Brain microvascular endothelial cell (primary cell): ENCODE measurements at regions not wholly inside any gene's neighbourhood (a gene's known extent, or its start where the extent isn't known, plus 50 kb on each side); places are given as distances from the start of the nearest gene placed in this dataset.

Experiments
- DNase-seq: peaks from one replicate; pipeline ENCODE4 v3.0.0-alpha.2; 2020
- H3K27ac ChIP-seq: fragments of 250-450 bp; sonication (Bioruptor Pico); 2 replicates; pipeline ENCODE4 v1.5.1; 2020; ENCODE audit warnings: mild to moderate bottlenecking, moderate library complexity
- H3K27me3 ChIP-seq: fragments of 250-450 bp; sonication (Bioruptor Pico); replicated peaks from 2 replicates; pipeline ENCODE4 v1.5.1; 2020; ENCODE audit warnings: mild to moderate bottlenecking
- H3K36me3 ChIP-seq: fragments of 250-450 bp; sonication (Bioruptor Pico); replicated peaks from 2 replicates; pipeline ENCODE4 v1.5.1; 2020; ENCODE audit warnings: mild to moderate bottlenecking
- H3K4me3 ChIP-seq: 2 replicates; pipeline ENCODE4 v1.5.1; 2011; ENCODE audit warnings: low read depth, mild to moderate bottlenecking, control low read depth, low read length, moderate library complexity
- in situ Hi-C: cut with HindIII; loops from 2 replicates; pipeline ENCODE4 v1.10.0; 2017; ENCODE audit warnings: low sequenced_read_pairs, low pct_ligation_motif_present
- TF ChIP-seq, protein P1 (sequence below): IDR thresholded peaks from 2 replicates; pipeline ENCODE4 v1.5.1; 2011; ENCODE audit warnings: low read depth, mild to moderate bottlenecking, moderate library complexity, low read length, control low read depth, inconsistent platforms; ENCODE audit errors: missing control alignments

DNA sequence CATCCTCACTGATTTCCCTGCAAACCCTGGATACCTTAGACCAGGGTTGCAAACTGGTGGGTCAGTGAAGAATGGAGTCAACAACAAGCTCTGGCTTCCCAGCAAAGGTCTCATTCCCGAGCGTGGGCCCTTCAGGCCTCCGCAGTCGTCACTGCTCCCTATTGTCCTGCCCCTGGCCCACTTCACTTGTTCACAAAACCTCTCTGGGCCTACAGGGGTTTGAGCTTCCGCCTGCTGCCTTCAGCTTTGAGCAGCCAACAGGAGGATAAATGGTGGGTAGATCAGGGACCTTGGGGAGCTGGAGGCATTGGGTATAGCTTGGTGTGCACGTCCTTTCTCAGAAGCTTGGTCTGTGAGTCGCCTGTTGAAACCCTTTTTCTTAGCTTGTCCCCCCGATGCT lies 148.8 kb downstream of the KATNIP start:
- TF ChIP-seq, protein P1, sequence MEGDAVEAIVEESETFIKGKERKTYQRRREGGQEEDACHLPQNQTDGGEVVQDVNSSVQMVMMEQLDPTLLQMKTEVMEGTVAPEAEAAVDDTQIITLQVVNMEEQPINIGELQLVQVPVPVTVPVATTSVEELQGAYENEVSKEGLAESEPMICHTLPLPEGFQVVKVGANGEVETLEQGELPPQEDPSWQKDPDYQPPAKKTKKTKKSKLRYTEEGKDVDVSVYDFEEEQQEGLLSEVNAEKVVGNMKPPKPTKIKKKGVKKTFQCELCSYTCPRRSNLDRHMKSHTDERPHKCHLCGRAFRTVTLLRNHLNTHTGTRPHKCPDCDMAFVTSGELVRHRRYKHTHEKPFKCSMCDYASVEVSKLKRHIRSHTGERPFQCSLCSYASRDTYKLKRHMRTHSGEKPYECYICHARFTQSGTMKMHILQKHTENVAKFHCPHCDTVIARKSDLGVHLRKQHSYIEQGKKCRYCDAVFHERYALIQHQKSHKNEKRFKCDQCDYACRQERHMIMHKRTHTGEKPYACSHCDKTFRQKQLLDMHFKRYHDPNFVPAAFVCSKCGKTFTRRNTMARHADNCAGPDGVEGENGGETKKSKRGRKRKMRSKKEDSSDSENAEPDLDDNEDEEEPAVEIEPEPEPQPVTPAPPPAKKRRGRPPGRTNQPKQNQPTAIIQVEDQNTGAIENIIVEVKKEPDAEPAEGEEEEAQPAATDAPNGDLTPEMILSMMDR: no peak
- no peak overlapping the region for H3K27ac ChIP-seq
- in situ Hi-C loops: no loop called here

DNA sequence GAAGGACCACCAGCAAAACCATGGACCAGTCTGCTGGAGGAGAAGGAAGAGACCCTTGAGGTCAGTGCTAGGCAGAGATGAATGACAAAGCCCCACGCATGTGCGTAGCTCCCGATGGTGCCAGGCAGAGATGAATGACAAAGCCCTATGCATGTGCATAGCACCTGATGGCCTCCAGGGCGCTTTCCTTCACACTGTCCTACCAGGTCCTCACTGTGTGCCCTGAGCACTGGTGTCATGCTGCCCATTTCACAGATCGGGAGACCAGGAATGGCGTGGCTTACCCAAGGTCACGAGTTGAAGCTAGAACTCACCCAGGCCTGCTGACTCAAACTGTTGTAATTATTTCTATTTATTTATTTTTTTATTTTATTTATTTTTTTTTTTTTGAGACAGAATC lies 149.6 kb downstream of the KATNIP start:
- no peak for DNase-seq
- TF ChIP-seq, protein P1: peak; percentile 15
- in situ Hi-C loops: no loop called here

More for the DNA sequence above, 148.8 kb downstream of the KATNIP start:
- no peak overlapping the region for H3K4me3 ChIP-seq
- H3K27me3 ChIP-seq: no peaks in the 10 kb centered on the region
- peaks cover 2% of the 10 kb centered on the region for H3K36me3 ChIP-seq
- DNase-seq: no peak

DNA sequence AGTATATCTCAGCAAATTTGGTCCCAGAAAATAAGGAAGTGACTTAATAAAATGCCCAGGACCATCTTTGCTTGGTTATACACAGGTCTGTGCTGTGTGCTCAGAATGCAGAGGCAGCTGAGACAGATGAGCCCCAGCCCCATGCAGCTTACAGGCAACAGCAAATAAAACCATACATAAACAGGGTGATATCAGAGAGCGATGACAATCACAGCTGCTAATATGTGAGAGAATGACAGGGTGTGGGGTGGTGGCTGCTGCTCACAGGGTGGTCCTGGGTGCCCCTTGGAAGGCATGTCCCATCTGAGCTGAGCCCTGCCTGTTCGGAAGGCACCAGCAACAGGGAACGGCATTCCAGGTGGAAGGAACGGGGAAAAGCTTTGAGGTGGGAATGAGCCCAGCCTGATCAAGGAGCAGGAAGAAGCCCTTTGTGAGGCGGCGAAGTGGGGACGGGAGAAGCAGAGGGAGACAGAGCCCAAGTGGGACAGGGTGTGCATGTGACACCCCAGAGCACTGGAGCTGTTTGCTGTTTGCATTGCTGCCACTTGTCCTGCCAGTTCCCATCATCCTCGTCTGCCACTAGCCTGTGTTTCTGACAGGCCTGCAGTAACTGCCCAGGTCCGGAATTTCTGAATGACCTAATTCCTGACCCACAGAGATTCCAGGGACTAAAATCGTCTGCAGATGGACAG lies 150.5 kb downstream of the KATNIP start:
- DNase-seq: no peak
- H3K27ac ChIP-seq: no peak overlapping the region
- H3K4me3 ChIP-seq: no peak overlapping the region
- TF ChIP-seq, protein P1: no peak
- in situ Hi-C loops: no loop called here
- peaks cover 2% of the 10 kb centered on the region for H3K36me3 ChIP-seq
- H3K27me3 ChIP-seq: no peaks in the 10 kb centered on the region

More for the DNA sequence above, 149.6 kb downstream of the KATNIP start:
- Histone ChIP-seq H3K4me3 (no peak overlapping the region), H3K27ac (no peak overlapping the region), H3K27me3 (no peaks in the 10 kb centered on the region), H3K36me3 (peaks cover 2% of the 10 kb centered on the region)

DNA sequence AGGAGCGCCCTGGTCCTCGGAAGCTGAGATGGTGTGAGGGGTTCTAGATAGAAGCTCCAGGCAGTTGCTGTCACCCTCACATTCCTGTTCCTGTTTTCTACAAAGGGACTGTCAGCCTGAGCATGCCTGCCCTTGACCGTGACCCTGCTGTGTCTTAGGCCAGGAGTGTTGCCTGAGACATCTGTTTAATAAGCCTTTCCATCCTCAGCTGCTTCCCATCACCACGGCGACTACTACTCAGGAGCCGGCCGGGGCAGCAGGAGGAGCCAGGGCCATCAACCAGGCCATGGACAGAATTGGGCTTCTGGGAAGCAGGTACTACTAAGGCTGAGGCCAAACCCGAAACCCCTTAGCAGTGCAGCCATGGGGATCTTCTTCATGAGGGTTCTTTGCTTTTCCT lies 151.4 kb downstream of the KATNIP start:
- TF ChIP-seq, protein P1: no peak
- H3K36me3 ChIP-seq: peaks cover 2% of the 10 kb centered on the region
- no peak overlapping the region for H3K4me3 ChIP-seq
- in situ Hi-C loops: no loop called here
- H3K27ac ChIP-seq: no peak overlapping the region
- no peaks in the 10 kb centered on the region for H3K27me3 ChIP-seq
- DNase-seq: no peak

DNA sequence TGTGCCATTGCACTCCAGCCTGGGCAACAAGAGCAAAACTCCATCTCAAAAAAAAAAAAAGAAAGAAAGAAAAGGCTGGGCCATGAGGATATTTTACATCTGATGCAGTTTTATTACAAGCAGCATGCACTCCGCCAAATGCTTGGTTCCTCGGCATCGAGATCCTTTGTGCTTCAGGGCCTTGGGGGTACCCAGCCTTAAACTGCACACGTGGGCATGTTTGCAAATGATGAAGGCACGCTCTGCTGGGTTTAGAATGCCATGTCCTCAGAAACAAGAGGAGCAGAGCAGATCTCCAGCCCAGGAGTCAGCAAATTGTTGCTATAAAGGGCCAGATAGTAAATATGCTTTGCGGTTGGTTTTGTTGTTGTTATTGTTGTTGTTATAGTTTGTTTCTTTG lies 153.2 kb downstream of the KATNIP start:
- TF ChIP-seq, protein P1: no peak
- Histone ChIP-seq H3K36me3 (peaks cover 2% of the 10 kb centered on the region), H3K27me3 (no peaks in the 10 kb centered on the region), H3K4me3 (no peak overlapping the region), H3K27ac (no peak overlapping the region)
- no peak for DNase-seq
- in situ Hi-C loops: no loop called here

DNA sequence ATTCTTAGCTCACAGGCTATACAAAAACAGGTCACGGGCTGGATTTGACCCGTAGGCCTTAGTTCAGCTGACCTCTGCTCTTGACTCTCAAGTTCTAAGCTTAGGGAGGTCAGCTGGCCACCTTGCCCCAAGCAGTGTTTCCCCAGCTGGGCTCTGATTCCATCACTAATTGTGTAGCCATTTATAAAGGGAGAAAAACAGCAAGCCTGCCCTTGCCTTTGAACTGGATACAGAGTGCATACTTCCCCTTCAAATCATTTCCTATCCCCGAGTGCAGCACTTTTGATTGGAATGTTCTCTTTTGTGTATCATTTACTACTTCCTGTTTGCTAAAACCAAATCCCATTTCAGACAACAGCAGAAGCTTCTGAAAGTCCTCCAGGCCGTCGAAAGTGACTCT lies 153.6 kb downstream of the KATNIP start:
- in situ Hi-C loops: no loop called here
- Histone ChIP-seq H3K36me3 (peaks cover 2% of the 10 kb centered on the region), H3K27me3 (no peaks in the 10 kb centered on the region), H3K4me3 (no peak overlapping the region), H3K27ac (no peak overlapping the region)
- TF ChIP-seq, protein P1: no peak
- peak; percentile 19 for DNase-seq
